CD4-positive, alpha-beta T cell (primary cell): ENCODE measurements at regions not wholly inside any gene's neighbourhood (a gene's known extent, or its start where the extent isn't known, plus 50 kb on each side); places are given as distances from the start of the nearest gene placed in this dataset.

Source experiments
- ATAC-seq: fragments of 200-7000 bp; cut with Tn5 transposase; one replicate; pipeline ENCODE4 v1.10.0; 2022; ENCODE audit warnings: mild to moderate bottlenecking; ENCODE audit not compliant: poor library complexity
- CTCF ChIA-PET: fragments of 350-600 bp; sonication (Branson Sonifier 250); formaldehyde crosslinking; loops from one replicate; lab custom pipeline; 2021; ENCODE audit warnings: antibody characterized with exemption, inconsistent platforms; lab: Charles Lee
- POLR2A ChIA-PET: fragments of 350-600 bp; sonication (Branson Sonifier 250); formaldehyde crosslinking; loops from one replicate; lab custom pipeline; 2021; ENCODE audit warnings: antibody characterized with exemption, inconsistent platforms; lab: Charles Lee
- DNase-seq, 14 experiments: peaks; one replicate each; pipeline ENCODE4 v3.0.0-alpha.2; 2013 to 2020; ENCODE audit warnings: mixed read lengths in 2 of 14
- H3K27ac ChIP-seq, 2 donors: one replicate each; pipeline versions ENCODE4 v1.5.1 to v1.7.0; 2013; ENCODE audit warnings: low read length in 2 of 2, low read depth in 1 of 2, mild to moderate bottlenecking in 1 of 2
- H3K27me3 ChIP-seq, 2 experiments: 1 replicate in 1 of 2; 2 replicates in 1 of 2; pipeline versions ENCODE4 v1.6.1 to v1.7.0; 2013; ENCODE audit warnings: low read length in 2 of 2, control low read depth in 1 of 2, mild to moderate bottlenecking in 1 of 2, moderate library complexity in 1 of 2; ENCODE audit not compliant: insufficient read depth in 2 of 2, control insufficient read depth in 1 of 2
- H3K36me3 ChIP-seq: one replicate; pipeline ENCODE4 v1.6.1; 2013; ENCODE audit warnings: low read length, control low read depth; ENCODE audit not compliant: insufficient read depth
- H3K4me1 ChIP-seq: one replicate; pipeline ENCODE4 v1.6.1; 2013; ENCODE audit warnings: low read length, control low read depth; ENCODE audit not compliant: insufficient read depth
- H3K4me3 ChIP-seq: one replicate; pipeline ENCODE4 v1.5.1; 2013; ENCODE audit warnings: mild to moderate bottlenecking, low read length, moderate library complexity
- H3K9me3 ChIP-seq, 2 experiments: 1 replicate in 1 of 2; 2 replicates in 1 of 2; pipeline versions ENCODE4 v1.6.1 to v1.7.0; 2013; ENCODE audit warnings: low read length in 2 of 2, mild to moderate bottlenecking in 2 of 2, control low read depth in 1 of 2, moderate library complexity in 1 of 2; ENCODE audit not compliant: control insufficient read depth in 1 of 2, insufficient read depth in 1 of 2
- H3K27ac Mint-ChIP-seq: one replicate; pipeline ENCODE4 v1.8.0; 2020; ENCODE audit warnings: mixed read lengths
- H3K27me3 Mint-ChIP-seq: one replicate; pipeline ENCODE4 v1.8.0; 2021; ENCODE audit warnings: mixed read lengths
- H3K36me3 Mint-ChIP-seq: one replicate; pipeline ENCODE4 v1.8.0; 2021; ENCODE audit warnings: low read depth, mixed read lengths
- H3K4me1 Mint-ChIP-seq: one replicate; pipeline ENCODE4 v1.8.0; 2021; ENCODE audit warnings: low read depth, mixed read lengths
- H3K4me3 Mint-ChIP-seq: one replicate; pipeline ENCODE4 v1.8.0; 2020; ENCODE audit warnings: mild to moderate bottlenecking, mixed read lengths
- H3K9me3 Mint-ChIP-seq: one replicate; pipeline ENCODE4 v1.8.0; 2020; ENCODE audit warnings: mixed read lengths
- CTCF ChIP-seq: fragments of 200-600 bp; IDR thresholded peaks from one replicate; pipeline ENCODE4 v1.8.0; 2022; ENCODE audit warnings: antibody characterized with exemption, mild to moderate bottlenecking
- intact Hi-C, 2 experiments: fragments of 100-400 bp; cut with DNase I in 1 of 2; cut with micrococcal nuclease in 1 of 2; formaldehyde crosslinking; loops; one replicate each; pipeline versions ENCODE4 v1.15.1 to v1.9.0; 2023 to 2025; cut with DNase I, micrococcal nuclease

DNA sequence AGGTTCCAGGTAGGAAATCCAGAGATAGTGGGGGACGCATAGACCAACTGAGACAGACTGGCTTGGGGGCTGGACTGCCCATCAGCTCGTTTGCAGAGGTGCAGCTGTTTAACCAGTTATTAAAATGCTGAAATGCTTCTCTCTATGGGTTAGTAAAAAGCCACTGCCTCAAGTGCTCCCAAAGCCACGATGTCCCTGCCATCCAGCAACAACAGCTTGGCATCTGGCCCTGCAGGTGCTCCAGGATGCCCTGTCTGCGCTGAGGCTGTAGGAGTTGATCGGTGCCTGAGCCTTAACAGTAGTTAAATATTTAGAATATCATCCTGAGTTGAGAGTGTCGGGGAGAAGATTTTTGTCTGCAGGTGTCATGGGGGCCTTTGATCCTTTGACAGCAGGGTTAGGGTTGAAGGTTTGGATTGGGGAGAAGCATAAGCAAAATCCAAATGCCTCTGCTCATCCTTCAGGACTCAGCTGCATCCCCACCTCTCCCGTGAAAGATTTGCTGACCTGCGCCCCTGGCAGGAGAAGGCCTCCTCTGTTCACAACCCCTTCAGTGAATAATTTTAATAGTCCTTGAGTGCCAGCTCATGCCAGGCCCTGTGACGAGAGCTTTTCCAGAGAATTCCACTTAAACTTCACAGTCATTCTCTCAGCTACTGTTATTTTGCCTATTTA, 127.3 kb upstream of the PWP1 start:
- H3K36me3 Mint-ChIP-seq = no peaks in the 10 kb centered on the region
- ChIA-PET POLR2A (no interaction called here), CTCF (interaction anchor here (0.9 kb wide), 1 partner anchor 427 kb away, joined by 3 read pairs; no protein-coding TSS in a partner anchor)
- no peaks in the 10 kb centered on the region for H3K4me1 ChIP-seq
- H3K4me3 Mint-ChIP-seq = no peak overlapping the region
- H3K27me3 ChIP-seq = no peaks in the 10 kb centered on the region
- TF ChIP-seq CTCF = no peak
- intact Hi-C loops = no loop called here
- no peak overlapping the region for H3K27ac ChIP-seq
- DNase-seq (no peak), ATAC-seq (no peak)
- no peaks in the 10 kb centered on the region for H3K4me1 Mint-ChIP-seq
- H3K27ac Mint-ChIP-seq = no peak overlapping the region
- no peaks in the 10 kb centered on the region for H3K36me3 ChIP-seq
- H3K4me3 ChIP-seq = no peak overlapping the region
- H3K9me3 Mint-ChIP-seq = no peaks in the 10 kb centered on the region
- H3K9me3 ChIP-seq = no peaks in the 10 kb centered on the region
- H3K27me3 Mint-ChIP-seq = no peaks in the 10 kb centered on the region

- Mint-ChIP-seq H3K36me3 (no peaks in the 10 kb centered on the region), H3K27me3 (no peaks in the 10 kb centered on the region), H3K4me3 (no peak overlapping the region), H3K4me1 (no peaks in the 10 kb centered on the region), H3K9me3 (no peaks in the 10 kb centered on the region), H3K27ac (no peak overlapping the region)
- H3K27me3 ChIP-seq = no peaks in the 10 kb centered on the region
- no peak for ATAC-seq
- H3K4me3 ChIP-seq = no peak overlapping the region
- intact Hi-C loops = no loop called here
- no peaks in the 10 kb centered on the region for H3K36me3 ChIP-seq
- POLR2A ChIA-PET = no interaction called here
- no peak overlapping the region for H3K27ac ChIP-seq
- no peak for TF ChIP-seq CTCF
- DNase-seq = no peak
- H3K4me1 ChIP-seq = no peaks in the 10 kb centered on the region
- CTCF ChIA-PET = no interaction called here
- H3K9me3 ChIP-seq = no peaks in the 10 kb centered on the region
Observed at GRCh38 chr12:107558816-107559382, 126.7 kb upstream of the PWP1 start.

- ChIA-PET POLR2A (no interaction called here), CTCF (no interaction called here)
- Histone ChIP-seq H3K27me3 (no peaks in the 10 kb centered on the region), H3K36me3 (no peaks in the 10 kb centered on the region), H3K9me3 (no peaks in the 10 kb centered on the region), H3K4me1 (no peaks in the 10 kb centered on the region), H3K27ac (no peak overlapping the region), H3K4me3 (no peak overlapping the region)
- H3K36me3 Mint-ChIP-seq = no peaks in the 10 kb centered on the region
- H3K4me3 Mint-ChIP-seq = no peak overlapping the region
- DNase-seq (no peak), ATAC-seq (no peak)
- peaks cover 7% of the 10 kb centered on the region for H3K4me1 Mint-ChIP-seq
- no peaks in the 10 kb centered on the region for H3K27me3 Mint-ChIP-seq
- intact Hi-C loops = no loop called here
- TF ChIP-seq CTCF = no peak
- no peak overlapping the region for H3K27ac Mint-ChIP-seq
- no peaks in the 10 kb centered on the region for H3K9me3 Mint-ChIP-seq
Observed at GRCh38 chr12:107560165-107560898, 125.3 kb upstream of the PWP1 start.
